ENCODE measurements at regions not wholly inside any gene's neighbourhood (a gene's known extent, or its start where the extent isn't known, plus 50 kb on each side); places are given as distances from the start of the nearest gene placed in this dataset.
A peak's percentile ranks its signal among the peaks of the same experiment; 100 is the strongest.

- no peak for DNase-seq (ENCODE audit: low spot score)
These were observed 96.8 kb downstream of the TMEM26 start for GRCh38 chr10:61356354-61356753.

GRCh38 chr10:61355211-61355610 is 98.0 kb downstream of the TMEM26 start:
- DNase-seq (ENCODE audit: low spot score): no peak

- DNase-seq (ENCODE audit: low spot score): no peak
These were observed 98.7 kb downstream of the TMEM26 start for GRCh38 chr10:61354401-61354975.

DNA sequence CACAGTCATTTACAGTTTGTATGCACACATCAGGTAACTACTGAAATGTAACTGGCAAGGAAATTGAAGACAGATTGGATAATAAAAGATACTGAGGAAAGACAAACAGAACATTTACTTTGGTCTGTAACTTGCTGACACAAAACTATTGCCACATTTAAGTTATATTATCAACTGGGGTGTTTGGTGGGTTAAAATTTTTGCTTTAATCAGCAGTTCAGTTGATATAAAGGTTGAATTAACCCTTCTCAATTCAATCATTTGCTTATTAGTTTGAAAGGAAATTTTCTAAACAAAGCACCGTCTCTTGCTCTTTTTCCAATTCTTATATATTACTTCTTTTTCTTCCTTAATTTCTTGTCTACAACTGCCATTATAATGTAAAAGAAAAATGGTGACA is 102.4 kb downstream of the TMEM26 start:
- no peak for DNase-seq (ENCODE audit: low spot score)

DNA sequence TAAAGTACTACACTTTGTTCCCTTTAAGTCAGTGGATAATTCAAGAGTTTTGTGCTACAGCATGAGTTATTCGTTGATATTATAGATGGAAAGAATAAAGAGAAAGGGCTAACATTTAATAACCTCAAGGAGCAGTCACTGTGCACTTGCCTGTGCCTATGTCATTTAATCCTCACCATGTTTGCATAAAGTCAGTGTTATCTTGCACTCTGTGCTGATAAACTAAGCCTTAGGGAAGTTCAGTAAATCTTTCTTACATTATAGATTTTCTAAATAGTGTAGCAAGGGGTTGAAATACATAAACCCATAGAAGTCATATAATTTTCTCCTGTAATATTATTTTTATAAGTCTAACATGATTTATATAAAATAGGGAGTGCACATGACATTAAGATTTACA is 103.1 kb downstream of the TMEM26 start:
- no peak for DNase-seq (ENCODE audit: low spot score)

- no peak for DNase-seq (ENCODE audit: low spot score)
These were observed 106.3 kb downstream of the TMEM26 start for GRCh38 chr10:61346796-61347413.

DNA sequence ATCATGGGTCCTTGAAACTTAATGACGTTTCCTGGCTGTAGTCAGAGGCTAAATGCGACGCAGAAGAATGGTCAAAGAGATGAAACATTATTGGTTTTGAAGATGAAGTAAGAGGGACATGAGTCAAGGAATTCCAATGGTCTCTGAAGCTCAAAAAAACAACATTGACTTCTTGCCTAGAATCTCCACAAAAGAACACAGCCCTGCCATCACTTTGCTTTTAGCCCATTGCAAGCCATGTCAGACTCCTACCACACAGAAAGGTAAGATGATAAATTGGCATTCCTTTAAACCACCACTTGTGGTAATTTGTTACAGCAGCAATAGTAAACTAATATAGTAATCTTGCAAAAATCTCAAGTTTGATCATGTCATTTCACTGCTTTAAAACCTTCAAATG is 109.4 kb downstream of the TMEM26 start:
- no peak for DNase-seq (ENCODE audit: low spot score)

- no peak for DNase-seq (ENCODE audit: low spot score)
These were observed 110.2 kb downstream of the TMEM26 start for GRCh38 chr10:61342858-61343572.

DNA sequence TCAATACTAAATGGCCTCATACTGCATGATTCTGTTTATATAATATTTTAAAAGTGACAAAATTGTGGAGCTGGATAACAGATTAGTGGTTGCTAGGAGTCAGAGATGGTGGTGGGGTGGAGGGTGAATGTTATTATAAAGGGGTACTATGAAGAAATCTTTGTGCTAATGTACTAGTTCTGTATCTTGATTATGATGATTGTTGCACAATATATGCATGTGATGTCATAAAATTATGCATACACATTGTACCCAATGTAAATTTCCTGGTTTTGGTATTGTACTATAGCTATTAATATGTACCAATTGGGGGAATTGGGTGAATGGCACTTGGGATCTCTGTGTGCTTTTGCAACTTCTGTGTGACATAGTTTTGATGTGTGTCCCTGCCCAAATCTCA is 112.2 kb downstream of the TMEM26 start:
- no peak for DNase-seq (ENCODE audit: low spot score)

DNA sequence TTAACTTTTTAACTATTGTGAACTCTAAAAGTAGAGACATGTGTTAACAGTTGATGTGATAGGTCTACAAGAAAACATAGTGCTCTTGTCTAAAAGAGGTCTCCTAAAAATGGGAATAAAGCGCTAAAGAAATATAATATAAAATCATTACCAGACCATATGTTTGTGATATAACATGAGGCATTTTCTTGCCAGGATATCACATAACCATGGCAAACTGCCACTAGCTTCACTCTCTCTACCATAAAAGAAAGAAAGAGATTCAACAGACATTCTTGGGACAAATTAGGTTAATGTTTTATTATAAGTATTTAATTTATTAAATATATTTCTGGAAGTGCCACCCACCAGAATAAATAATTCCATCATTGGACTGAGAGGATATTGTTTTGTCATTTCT is 115.0 kb downstream of the TMEM26 start:
- DNase-seq (ENCODE audit: low spot score): no peak

DNA sequence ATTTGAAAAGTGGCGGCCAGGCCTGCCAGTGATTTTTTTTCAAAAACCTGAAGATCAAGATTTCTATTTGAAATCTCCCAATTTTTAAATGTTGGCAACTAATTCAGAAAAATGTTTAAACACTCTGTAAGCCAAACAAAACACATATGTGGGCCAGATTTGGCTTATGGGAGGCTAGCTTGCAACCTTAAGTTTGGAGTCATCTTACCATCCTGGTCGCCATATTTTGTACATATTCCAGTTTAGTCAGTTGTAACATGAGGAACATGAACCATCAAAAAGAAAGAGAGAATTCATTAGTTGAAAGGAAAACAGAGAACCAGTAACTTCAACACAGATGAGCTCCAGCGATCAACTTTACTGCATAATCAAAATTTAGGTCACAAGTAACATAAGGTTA is 115.4 kb downstream of the TMEM26 start:
- DNase-seq (ENCODE audit: low spot score): no peak

GRCh38 chr10:61336831-61337230 is 116.3 kb downstream of the TMEM26 start:
- no peak for DNase-seq (ENCODE audit: low spot score)

DNA sequence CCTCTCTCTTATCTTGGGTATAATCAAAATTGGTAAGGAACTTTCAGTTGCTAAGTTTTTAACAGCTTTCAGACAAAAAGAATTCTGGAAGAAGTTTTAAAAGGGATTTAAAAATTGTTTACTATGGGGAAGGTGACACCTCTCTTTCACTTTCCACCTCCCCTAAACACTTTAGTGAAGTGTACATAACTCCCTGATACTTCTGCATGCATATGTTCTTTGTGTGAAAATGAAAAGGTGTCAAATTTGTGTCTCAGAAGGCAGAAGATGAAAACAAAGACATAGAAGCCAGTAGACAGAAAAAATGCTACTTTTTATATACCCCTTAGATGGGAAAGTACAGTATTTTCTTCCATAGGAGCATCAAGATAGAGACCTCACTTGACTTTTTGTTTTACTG is 117.8 kb downstream of the TMEM26 start:
- no peak for DNase-seq (ENCODE audit: low spot score)

- DNase-seq (ENCODE audit: low spot score): peak; percentile 6
These were observed 120.6 kb downstream of the TMEM26 start for GRCh38 chr10:61332581-61332980.

DNA sequence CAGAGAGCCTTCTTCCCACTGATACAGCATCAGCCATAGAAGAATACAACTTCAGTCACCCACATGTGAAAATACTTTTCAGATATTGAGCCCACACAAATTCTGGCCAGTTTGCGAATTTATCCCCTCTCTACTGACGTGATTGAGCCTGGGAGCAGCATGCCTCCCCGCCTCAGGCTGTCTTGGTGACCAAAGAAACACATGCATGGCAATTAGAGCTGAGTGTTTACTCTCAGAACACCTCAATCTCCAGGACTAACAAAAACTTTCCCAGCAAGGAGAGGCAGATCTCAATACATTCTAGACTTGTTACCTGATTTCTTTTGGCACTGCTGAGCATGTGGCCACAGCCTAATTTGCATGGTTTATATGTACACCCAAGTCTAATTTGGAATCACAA is 122.5 kb downstream of the TMEM26 start:
- DNase-seq (ENCODE audit: low spot score): no peak

DNA sequence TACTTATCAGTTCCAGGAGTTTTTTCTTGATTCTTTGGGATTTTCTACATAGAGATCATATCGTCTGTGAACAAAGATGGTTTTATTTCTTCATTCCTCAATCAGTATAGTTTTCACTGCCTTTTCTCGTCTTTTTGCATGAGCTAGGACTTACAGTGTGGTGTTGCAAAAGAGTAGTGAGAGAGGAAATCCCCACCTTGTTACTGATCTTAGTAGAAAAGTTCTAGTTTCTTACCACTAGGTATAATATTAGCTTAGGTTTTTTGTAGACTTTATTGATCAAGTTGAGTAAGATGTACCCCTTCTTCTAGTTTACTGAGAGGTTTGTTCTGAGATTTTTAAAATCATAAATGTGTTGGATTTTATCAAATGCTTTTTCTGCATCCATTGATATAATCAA is 123.3 kb downstream of the TMEM26 start:
- no peak for DNase-seq (ENCODE audit: low spot score)

DNA sequence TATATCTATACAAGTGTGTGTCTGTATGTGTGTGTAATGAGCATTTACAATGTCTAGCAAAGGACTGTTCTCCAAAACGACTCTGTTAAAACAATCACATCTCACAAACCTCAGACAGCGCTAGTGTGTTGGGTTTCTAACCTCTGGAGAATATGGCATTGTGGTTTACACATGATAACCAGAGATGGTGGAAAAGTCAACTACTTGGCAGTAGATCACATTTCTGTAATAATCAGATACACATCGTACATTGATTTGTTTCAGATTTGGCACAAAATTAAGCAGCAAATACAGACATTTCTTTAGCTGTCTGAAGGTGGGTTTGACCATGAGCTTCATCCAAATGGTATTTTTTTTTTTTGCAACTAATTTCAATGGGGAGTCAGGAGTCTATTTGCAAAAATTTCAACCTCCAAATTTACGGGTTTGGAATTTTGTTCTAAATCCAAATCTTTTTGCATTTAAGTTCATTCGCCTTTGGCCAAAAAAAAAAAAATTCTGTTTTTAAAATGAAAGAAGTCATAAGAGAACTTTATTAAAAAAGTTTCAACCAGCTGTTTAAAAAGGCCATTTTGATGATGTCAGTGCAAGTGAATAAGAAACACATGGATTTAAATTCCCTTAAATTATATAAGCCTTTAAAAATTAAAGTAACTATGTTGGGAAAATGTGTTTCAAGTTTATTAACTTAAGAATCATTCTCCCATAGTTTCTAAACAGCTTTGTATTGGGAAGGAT is 127.8 kb downstream of the TMEM26 start:
- no peak for DNase-seq (ENCODE audit: low spot score)

DNA sequence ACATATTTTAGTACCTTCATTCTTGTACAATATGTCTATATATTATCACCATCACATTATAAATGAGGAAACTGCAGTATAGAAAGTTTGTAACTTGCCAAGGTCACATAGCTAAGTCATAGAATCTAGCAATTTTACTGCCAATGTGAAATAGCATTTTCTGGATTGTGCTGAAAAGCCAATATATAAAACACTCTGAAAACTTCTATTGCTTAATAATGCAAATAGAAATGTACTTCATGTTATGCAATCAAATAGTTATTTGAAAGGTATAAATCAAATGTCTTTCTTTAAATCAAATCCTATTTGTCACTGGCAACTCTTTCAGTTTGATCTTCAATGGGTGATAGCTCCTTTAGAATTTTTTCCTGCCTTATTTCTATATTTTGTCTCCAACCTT is 129.5 kb downstream of the TMEM26 start:
- no peak for DNase-seq (ENCODE audit: low spot score)

DNA sequence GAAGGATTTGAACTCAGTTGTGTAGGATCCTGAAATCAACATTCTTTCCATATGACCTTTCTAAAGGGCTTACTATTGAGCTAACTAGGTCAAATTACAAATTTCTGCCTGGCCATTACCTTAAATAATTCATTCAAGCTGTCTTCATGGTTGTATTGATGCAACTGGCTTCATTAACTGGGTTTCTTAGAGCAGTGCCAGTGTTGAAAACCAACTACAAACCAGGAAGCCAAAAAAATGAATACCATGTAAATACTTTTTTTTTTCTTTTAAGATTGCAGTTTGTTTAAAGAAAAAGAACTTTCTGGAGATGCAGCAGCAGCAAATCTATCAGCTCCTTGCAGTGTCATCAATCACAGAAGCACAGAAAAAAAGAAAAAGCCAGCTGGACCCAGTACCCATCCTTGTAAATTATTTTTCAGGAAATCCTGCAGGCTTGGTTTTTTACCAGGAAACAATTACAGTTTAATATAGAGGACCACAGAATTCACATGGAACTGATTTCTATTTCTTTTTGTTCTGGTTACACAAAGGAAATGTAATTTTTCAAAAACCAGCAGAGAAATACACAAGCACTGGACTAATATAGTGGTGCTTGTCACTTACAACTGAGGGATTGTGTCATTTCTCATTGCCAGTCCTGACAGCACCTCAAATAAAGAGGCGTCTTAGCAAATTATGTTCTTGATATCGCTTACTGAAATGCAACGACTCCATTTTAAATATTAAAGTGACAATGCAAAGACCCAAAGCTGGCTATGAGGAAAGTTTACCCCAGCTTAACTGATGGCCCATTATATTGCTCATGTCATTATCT is 131.9 kb downstream of the TMEM26 start:
- DNase-seq (ENCODE audit: low spot score): no peak

GRCh38 chr10:61320257-61320587 is 133.0 kb downstream of the TMEM26 start:
- no peak for DNase-seq (ENCODE audit: low spot score)

- DNase-seq (ENCODE audit: low spot score): no peak
These were observed 133.6 kb downstream of the TMEM26 start for GRCh38 chr10:61319386-61320256.
